Esophagus muscularis mucosa (tissue), 4 donors: ENCODE measurements at regions not wholly inside any gene's neighbourhood (a gene's known extent, or its start where the extent isn't known, plus 50 kb on each side); places are given as distances from the start of the nearest gene placed in this dataset.

Source experiments
- DNase-seq: peaks from one replicate; pipeline ENCODE4 v3.0.0-alpha.2; 2017; ENCODE audit errors: extremely low spot score
- H3K27ac ChIP-seq, 4 donors: fragments of 200-600 bp; sonication (generic); replicated peaks in 1 of 4; 1 replicate in 3 of 4; 2 replicates in 1 of 4; pipeline ENCODE4 v1.5.1; 2016 to 2019; ENCODE audit warnings: mild to moderate bottlenecking in 1 of 4
- H3K27me3 ChIP-seq, 4 donors: fragments of 200-600 bp; sonication (generic); one replicate each; pipeline versions ENCODE4 v1.5.1 to v1.6.0; 2016 to 2019
- H3K36me3 ChIP-seq, 4 donors: fragments of 200-600 bp; sonication (generic); one replicate each; pipeline ENCODE4 v1.5.1; 2016 to 2019
- H3K4me1 ChIP-seq, 4 donors: fragments of 200-600 bp; sonication (generic); one replicate each; pipeline ENCODE4 v1.5.1; 2016 to 2019
- H3K4me3 ChIP-seq, 4 donors: fragments of 200-600 bp; sonication (generic); 1 replicate in 2 of 4; 2 replicates in 2 of 4; pipeline ENCODE4 v1.5.1; 2016 to 2019; ENCODE audit warnings: mild to moderate bottlenecking in 4 of 4, moderate library complexity in 1 of 4
- H3K9me3 ChIP-seq, 4 donors: fragments of 200-600 bp; sonication (generic); 1 replicate in 3 of 4; 2 replicates in 1 of 4; pipeline ENCODE4 v1.5.1; 2016 to 2019
- CTCF ChIP-seq, 3 experiments: fragments of 200-600 bp in 2 of 3; fragments of 450-650 bp in 1 of 3; sonication (generic) in 2 of 3; IDR thresholded peaks; one replicate each; pipeline ENCODE4 v1.5.1; 2017 to 2019; ENCODE audit warnings: antibody characterized with exemption in 3 of 3, mild to moderate bottlenecking in 2 of 3, moderate library complexity in 1 of 3
- EP300 ChIP-seq: sonication (generic); formaldehyde crosslinking; IDR thresholded peaks from one replicate; pipeline ENCODE4 v1.6.1; 2017; ENCODE audit warnings: antibody characterized with exemption
- POLR2A ChIP-seq: fragments of 450-650 bp; IDR thresholded peaks from one replicate; pipeline ENCODE4 v1.6.1; 2017; ENCODE audit warnings: antibody characterized with exemption, moderate library complexity, mild to moderate bottlenecking, low read depth
- POLR2AphosphoS5 ChIP-seq, 2 donors: sonication (generic); formaldehyde crosslinking; IDR thresholded peaks; one replicate each; pipeline ENCODE4 v1.6.1; 2017; ENCODE audit warnings: antibody characterized with exemption in 2 of 2
- WGBS: methylation state at CpG from one replicate; pipeline ENCODE4 v1.1.5; 2018; 5-methylcytosine and 5-hydroxymethylcytosine counted together
- intact Hi-C: fragments of 100-400 bp; cut with DNase I; formaldehyde crosslinking; loops from one replicate; pipeline ENCODE4 v1.15.1; 2023

GRCh38 chr3:26102376-26102775 is 312.5 kb downstream of the OXSM start:
- DNase-seq: no peak
- H3K27ac ChIP-seq: peak overlapping the region in 1 of 4 donors; percentile 5
- H3K4me1 ChIP-seq: peaks cover 36 to 52% (median 44%) of the 10 kb centered on the region in 4 donors
- TF ChIP-seq EP300 (no peak), CTCF (IDR thresholded peaks at IDR 0.05) (no peak), POLR2A (no peak), POLR2AphosphoS5 (IDR thresholded peaks at IDR 0.05) (no peak)
- no peaks in the 10 kb centered on the region for H3K36me3 ChIP-seq
- 39% methylated on average over 1 of the region's 1 CpG for WGBS
- H3K9me3 ChIP-seq: peaks cover 0 to 11% (median 4%) of the 10 kb centered on the region in 4 donors
- no peak overlapping the region for H3K4me3 ChIP-seq
- H3K27me3 ChIP-seq: no peaks in the 10 kb centered on the region
- intact Hi-C loops: no loop called here

GRCh38 chr3:26104851-26105251 is 315.0 kb downstream of the OXSM start:
- H3K4me3 ChIP-seq: no peak overlapping the region
- H3K9me3 ChIP-seq: peaks cover 0 to 9% (median 4%) of the 10 kb centered on the region in 4 donors
- TF ChIP-seq POLR2A (no peak), POLR2AphosphoS5 (IDR thresholded peaks at IDR 0.05) (peak in 1 of 2 donors; percentile 14), EP300 (no peak), CTCF (IDR thresholded peaks at IDR 0.05) (no peak)
- no peak for DNase-seq
- WGBS: 8% methylated on average over 2 of the region's 2 CpGs
- H3K4me1 ChIP-seq: peaks cover 28 to 46% (median 41%) of the 10 kb centered on the region in 4 donors
- no peaks in the 10 kb centered on the region for H3K36me3 ChIP-seq
- H3K27ac ChIP-seq: peak overlapping the region; percentile 21 to 64 (median 43)
- intact Hi-C loops: no loop called here
- H3K27me3 ChIP-seq: no peaks in the 10 kb centered on the region

- Histone ChIP-seq H3K27ac (peak overlapping the region; percentile 21 to 64 (median 43)), H3K36me3 (no peaks in the 10 kb centered on the region), H3K27me3 (no peaks in the 10 kb centered on the region), H3K4me1 (peaks cover 28 to 42% (median 38%) of the 10 kb centered on the region in 4 donors), H3K4me3 (no peak overlapping the region), H3K9me3 (peaks cover 0 to 9% (median 4%) of the 10 kb centered on the region in 4 donors)
- TF ChIP-seq CTCF (IDR thresholded peaks at IDR 0.05): no peak
- no peak for TF ChIP-seq POLR2A
- no peak for TF ChIP-seq EP300
- TF ChIP-seq POLR2AphosphoS5 (IDR thresholded peaks at IDR 0.05): no peak
- intact Hi-C loops: no loop called here
- no peak for DNase-seq
- 24% methylated on average over 4 of the region's 4 CpGs for WGBS
Measured at GRCh38 chr3:26105261-26105660, 315.4 kb downstream of the OXSM start.

- peaks cover 28 to 42% (median 38%) of the 10 kb centered on the region in 4 donors for H3K4me1 ChIP-seq
- no peak overlapping the region for H3K4me3 ChIP-seq
- no peak for DNase-seq
- 15% methylated on average over 2 of the region's 2 CpGs for WGBS
- intact Hi-C loops: no loop called here
- H3K36me3 ChIP-seq: no peaks in the 10 kb centered on the region
- TF ChIP-seq POLR2A (no peak), CTCF (IDR thresholded peaks at IDR 0.05) (no peak), EP300 (no peak), POLR2AphosphoS5 (IDR thresholded peaks at IDR 0.05) (peak in 1 of 2 donors; percentile 27)
- H3K27ac ChIP-seq: peak overlapping the region; percentile 19 to 64 (median 43)
- peaks cover 0 to 6% (median 3%) of the 10 kb centered on the region in 4 donors for H3K9me3 ChIP-seq
- no peaks in the 10 kb centered on the region for H3K27me3 ChIP-seq
Measured at GRCh38 chr3:26106228-26106627, 316.3 kb downstream of the OXSM start.
